Breast epithelium (tissue), 3 donors: ENCODE measurements at regions not wholly inside any gene's neighbourhood (a gene's known extent, or its start where the extent isn't known, plus 50 kb on each side); places are given as distances from the start of the nearest gene placed in this dataset.

ENCODE experiments used
- CTCF ChIP-seq, 3 donors: fragments of 450-650 bp; IDR thresholded peaks; one replicate each; pipeline ENCODE4 v1.5.1; 2016 to 2017; ENCODE audit warnings: antibody characterized with exemption in 3 of 3, mild to moderate bottlenecking in 3 of 3, moderate library complexity in 3 of 3
- POLR2A ChIP-seq: fragments of 450-650 bp; IDR thresholded peaks from one replicate; pipeline ENCODE4 v1.6.1; 2016; ENCODE audit warnings: antibody characterized with exemption, mild to moderate bottlenecking, moderate library complexity
- POLR2AphosphoS5 ChIP-seq, 3 donors: sonication (generic); formaldehyde crosslinking; IDR thresholded peaks; one replicate each; pipeline ENCODE4 v1.6.1; 2017; ENCODE audit warnings: antibody characterized with exemption in 3 of 3

DNA sequence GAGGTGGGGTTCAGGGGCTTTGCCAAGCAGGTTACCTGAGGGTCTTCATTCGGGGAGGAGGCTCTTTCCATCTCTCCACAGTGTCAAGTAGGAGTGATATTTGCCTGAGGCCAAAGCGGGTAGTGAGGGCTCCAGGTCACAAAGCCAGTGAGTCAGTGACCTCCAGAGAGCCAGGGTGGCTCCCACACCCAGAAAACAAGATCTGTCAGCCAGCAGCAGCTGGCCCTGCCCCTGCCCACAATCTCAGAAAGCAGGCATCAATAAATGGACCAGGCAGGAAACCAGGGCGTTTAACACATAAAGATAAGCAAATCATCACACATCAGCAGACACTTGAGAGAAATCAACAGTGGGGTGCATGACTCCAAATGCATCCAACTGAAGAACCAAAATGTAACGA, 250.8 kb downstream of the CDH26 start:
- TF ChIP-seq CTCF (IDR thresholded peaks at IDR 0.05) (no peak), POLR2A (no peak), POLR2AphosphoS5 (IDR thresholded peaks at IDR 0.05) (no peak)
